ENCODE measurements at regions not wholly inside any gene's neighbourhood (a gene's known extent, or its start where the extent isn't known, plus 50 kb on each side); places are given as distances from the start of the nearest gene placed in this dataset.
"Not testable (repeated sequence)": the region's sequence is repeated elsewhere in the genome, so short reads cannot be mapped to it uniquely, and the experiment has no call there.

- no peak for DNase-seq
These were observed 446.9 kb upstream of the GRIN3A start for GRCh38 chr9:102185371-102185770.

GRCh38 chr9:102178811-102179210, 440.4 kb upstream of the GRIN3A start:
- DNase-seq = no peak

GRCh38 chr9:102174202-102174601, 435.8 kb upstream of the GRIN3A start:
- DNase-seq = not testable (repeated sequence)

- no peak for DNase-seq
These were observed 425.8 kb upstream of the GRIN3A start for GRCh38 chr9:102164247-102164646.

GRCh38 chr9:102153081-102153480, 414.6 kb upstream of the GRIN3A start:
- not testable (repeated sequence) for DNase-seq

GRCh38 chr9:102135768-102136167, 397.3 kb upstream of the GRIN3A start:
- no peak for DNase-seq

- no peak for DNase-seq
These were observed 386.0 kb upstream of the GRIN3A start for GRCh38 chr9:102124465-102124864.

GRCh38 chr9:102114557-102114956, 376.1 kb upstream of the GRIN3A start:
- DNase-seq = no peak

GRCh38 chr9:102113191-102113590, 374.7 kb upstream of the GRIN3A start:
- DNase-seq = no peak

- DNase-seq = no peak
These were observed 368.0 kb upstream of the GRIN3A start for GRCh38 chr9:102106439-102106838.

- DNase-seq = no peak
These were observed 363.3 kb upstream of the GRIN3A start for GRCh38 chr9:102101723-102102122.

GRCh38 chr9:102087141-102087540, 348.7 kb upstream of the GRIN3A start:
- DNase-seq = no peak

- DNase-seq = no peak
These were observed 347.1 kb upstream of the GRIN3A start for GRCh38 chr9:102085548-102085947.

- no peak for DNase-seq
These were observed 333.8 kb upstream of the GRIN3A start for GRCh38 chr9:102072059-102072764.

- DNase-seq = no peak
These were observed 331.5 kb upstream of the GRIN3A start for GRCh38 chr9:102069969-102070368.

GRCh38 chr9:102054811-102055210, 316.4 kb upstream of the GRIN3A start:
- DNase-seq = no peak

GRCh38 chr9:102049586-102050246, 311.3 kb upstream of the GRIN3A start:
- no peak for DNase-seq

- DNase-seq = no peak
These were observed 309.1 kb upstream of the GRIN3A start for GRCh38 chr9:102047549-102047948.

- no peak for DNase-seq
These were observed 305.7 kb upstream of the GRIN3A start for GRCh38 chr9:102044133-102044532.

- no peak for DNase-seq
These were observed 299.6 kb upstream of the GRIN3A start for GRCh38 chr9:102038006-102038405.

GRCh38 chr9:102035929-102036328, 297.5 kb upstream of the GRIN3A start:
- no peak for DNase-seq

- no peak for DNase-seq
These were observed 294.2 kb upstream of the GRIN3A start for GRCh38 chr9:102032614-102033013.

- DNase-seq = no peak
These were observed 262.5 kb upstream of the GRIN3A start for GRCh38 chr9:102000956-102001355.

Data from nucleus accumbens (tissue), 56 donors.